ENCODE measurements at regions not wholly inside any gene's neighbourhood (a gene's known extent, or its start where the extent isn't known, plus 50 kb on each side); places are given as distances from the start of the nearest gene placed in this dataset.

GRCh38 chr4:175385797-175386196 is 426.3 kb downstream of the GPM6A start:
- ATAC-seq (no peak), DNase-seq (ENCODE audit: extremely low read depth in 1 of 4, low spot score in 3 of 4) (no peak), FAIRE-seq (no peak)
- ChIA-PET CTCF (ENCODE audit: low intra/inter-chr PET ratio) (no interaction called here), POLR2A (no interaction called here)
- TF ChIP-seq NELFE (IDR thresholded peaks at IDR 0.05; ENCODE audit: insufficient read depth, insufficient read length) = no peak
- intact Hi-C loops (cut with micrococcal nuclease) (no loop called here), in situ Hi-C loops (cut with MboI) (no loop called here)
- Histone ChIP-seq H3K9me3 (replicated peaks; ENCODE audit: control insufficient read depth, insufficient read depth, low read depth, low read length) (no peaks in the 10 kb centered on the region), H3K27ac (ENCODE audit: extremely low read depth, low read depth, low read length) (no peak overlapping the region), H3K4me3 (no peak overlapping the region), H3K4me1 (replicated peaks in 1 of 2; ENCODE audit: control insufficient read depth in 2 of 2, insufficient read depth in 2 of 2, low read length in 2 of 2) (no peaks in the 10 kb centered on the region), H4K20me1 (replicated peaks; ENCODE audit: control insufficient read depth, insufficient read depth, low read length) (no peaks in the 10 kb centered on the region), H3K27me3 (ENCODE audit: control insufficient read depth in 2 of 2, insufficient read depth in 2 of 2, low read length in 2 of 2) (no peaks in the 10 kb centered on the region), H3K9me1 (ENCODE audit: control insufficient read depth, insufficient read depth, low read length) (no peaks in the 10 kb centered on the region), H2AFZ (ENCODE audit: low read depth, low read length) (no peak overlapping the region), H3K36me3 (ENCODE audit: control insufficient read depth, insufficient read depth, low read length) (no peaks in the 10 kb centered on the region), H3K9ac (ENCODE audit: insufficient read depth in 1 of 2, low read depth in 2 of 2, low read length in 2 of 2) (no peak overlapping the region), H3K79me2 (ENCODE audit: control insufficient read depth, insufficient read depth, low read length) (no peaks in the 10 kb centered on the region), H3K4me2 (ENCODE audit: insufficient read depth, low read length) (no peak overlapping the region)
- WGBS (ENCODE audit: insufficient coverage, low coverage, missing lambda C conversion rate) = 0% methylated on average over 1 of the region's 1 CpG
- no TSS peak for BruUV-seq (replicated peaks)

DNA sequence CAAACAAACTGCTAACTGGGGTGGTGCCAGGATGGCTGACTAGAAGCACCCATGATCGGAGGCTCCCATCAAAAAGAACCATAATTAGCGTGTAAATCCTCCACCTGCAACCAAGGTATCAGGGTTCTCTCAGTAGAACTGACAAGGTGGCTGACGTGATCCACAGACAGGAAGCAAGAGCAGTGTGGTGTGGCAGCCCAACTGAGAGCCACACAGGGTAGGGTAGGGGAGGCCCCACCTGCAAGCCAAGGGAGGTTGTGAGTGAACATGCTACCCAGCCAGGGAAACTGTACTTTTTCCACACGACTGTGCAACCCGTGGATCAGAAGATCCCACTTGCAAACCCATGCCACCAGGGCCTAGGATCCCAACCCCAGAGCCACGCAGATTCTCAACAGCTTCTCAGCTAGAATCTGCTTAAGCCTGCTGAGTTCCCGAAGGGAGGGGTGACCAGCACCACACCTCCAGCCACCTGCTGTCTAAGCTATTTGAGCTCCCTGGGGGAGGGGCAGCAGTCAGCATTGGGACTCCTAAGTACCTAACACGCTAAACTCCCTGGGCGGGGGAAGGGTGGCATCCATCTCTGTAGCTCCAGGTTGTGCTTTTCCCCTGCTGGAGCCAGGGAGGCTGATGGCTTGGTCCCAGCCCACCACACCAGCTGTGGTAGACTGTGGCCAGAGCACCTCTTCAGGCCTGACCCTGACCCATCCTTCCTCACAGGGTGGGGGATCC is 425.1 kb downstream of the GPM6A start:
- Histone ChIP-seq H3K9ac (ENCODE audit: insufficient read depth in 1 of 2, low read depth in 2 of 2, low read length in 2 of 2) (no peak overlapping the region), H3K4me1 (replicated peaks in 1 of 2; ENCODE audit: control insufficient read depth in 2 of 2, insufficient read depth in 2 of 2, low read length in 2 of 2) (no peaks in the 10 kb centered on the region), H3K79me2 (ENCODE audit: control insufficient read depth, insufficient read depth, low read length) (no peaks in the 10 kb centered on the region), H3K9me3 (replicated peaks; ENCODE audit: control insufficient read depth, insufficient read depth, low read depth, low read length) (no peaks in the 10 kb centered on the region), H2AFZ (ENCODE audit: low read depth, low read length) (no peak overlapping the region), H3K27me3 (ENCODE audit: control insufficient read depth in 2 of 2, insufficient read depth in 2 of 2, low read length in 2 of 2) (no peaks in the 10 kb centered on the region), H4K20me1 (replicated peaks; ENCODE audit: control insufficient read depth, insufficient read depth, low read length) (no peaks in the 10 kb centered on the region), H3K4me2 (ENCODE audit: insufficient read depth, low read length) (no peak overlapping the region), H3K36me3 (ENCODE audit: control insufficient read depth, insufficient read depth, low read length) (no peaks in the 10 kb centered on the region), H3K4me3 (no peak overlapping the region), H3K9me1 (ENCODE audit: control insufficient read depth, insufficient read depth, low read length) (no peaks in the 10 kb centered on the region), H3K27ac (ENCODE audit: extremely low read depth, low read depth, low read length) (no peak overlapping the region)
- FAIRE-seq = no peak
- CTCF ChIA-PET (ENCODE audit: low intra/inter-chr PET ratio) = no interaction called here
- 3% methylated on average over 8 of the region's 9 CpGs for WGBS (ENCODE audit: insufficient coverage, low coverage, missing lambda C conversion rate)
- no TSS peak for BruUV-seq (replicated peaks)
- DNase-seq (ENCODE audit: extremely low read depth in 1 of 4, low spot score in 3 of 4) = no peak
- POLR2A ChIA-PET = no interaction called here
- intact Hi-C loops (cut with micrococcal nuclease) = no loop called here
- in situ Hi-C loops (cut with MboI) = no loop called here
- no peak for ATAC-seq
- TF ChIP-seq REST (IDR thresholded peaks at IDR 0.05; ENCODE audit: borderline replicate concordance) (no peak), REST (CRISPR knock-in tag; IDR thresholded peaks at IDR 0.05; ENCODE audit: low read depth) (no peak)

Data from K562 (cell line).